Body of pancreas (tissue), 4 donors: ENCODE measurements at regions not wholly inside any gene's neighbourhood (a gene's known extent, or its start where the extent isn't known, plus 50 kb on each side); places are given as distances from the start of the nearest gene placed in this dataset.

Experiments
- POLR2A ChIP-seq, 3 donors: fragments of 450-650 bp; IDR thresholded peaks; one replicate each; pipeline ENCODE4 v1.6.1; 2016; ENCODE audit warnings: antibody characterized with exemption in 3 of 3, mild to moderate bottlenecking in 2 of 3
- TF ChIP-seq, protein P1 (sequence below), 7 experiments: fragments of 450-650 bp in 4 of 7; fragments of 200-600 bp in 3 of 7; sonication (generic) in 3 of 7; IDR thresholded peaks; one replicate each; pipeline ENCODE4 v1.5.1; 2016 to 2019; ENCODE audit warnings: antibody characterized with exemption in 7 of 7

- TF ChIP-seq, protein P1, sequence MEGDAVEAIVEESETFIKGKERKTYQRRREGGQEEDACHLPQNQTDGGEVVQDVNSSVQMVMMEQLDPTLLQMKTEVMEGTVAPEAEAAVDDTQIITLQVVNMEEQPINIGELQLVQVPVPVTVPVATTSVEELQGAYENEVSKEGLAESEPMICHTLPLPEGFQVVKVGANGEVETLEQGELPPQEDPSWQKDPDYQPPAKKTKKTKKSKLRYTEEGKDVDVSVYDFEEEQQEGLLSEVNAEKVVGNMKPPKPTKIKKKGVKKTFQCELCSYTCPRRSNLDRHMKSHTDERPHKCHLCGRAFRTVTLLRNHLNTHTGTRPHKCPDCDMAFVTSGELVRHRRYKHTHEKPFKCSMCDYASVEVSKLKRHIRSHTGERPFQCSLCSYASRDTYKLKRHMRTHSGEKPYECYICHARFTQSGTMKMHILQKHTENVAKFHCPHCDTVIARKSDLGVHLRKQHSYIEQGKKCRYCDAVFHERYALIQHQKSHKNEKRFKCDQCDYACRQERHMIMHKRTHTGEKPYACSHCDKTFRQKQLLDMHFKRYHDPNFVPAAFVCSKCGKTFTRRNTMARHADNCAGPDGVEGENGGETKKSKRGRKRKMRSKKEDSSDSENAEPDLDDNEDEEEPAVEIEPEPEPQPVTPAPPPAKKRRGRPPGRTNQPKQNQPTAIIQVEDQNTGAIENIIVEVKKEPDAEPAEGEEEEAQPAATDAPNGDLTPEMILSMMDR (IDR thresholded peaks at IDR 0.05), result no peak
- no peak for TF ChIP-seq POLR2A (IDR thresholded peaks at IDR 0.05)
These were observed 260.5 kb upstream of the ZNF521 start for GRCh38 chr18:25612466-25612865.
